Liver (tissue), 3 donors: ENCODE measurements at regions not wholly inside any gene's neighbourhood (a gene's known extent, or its start where the extent isn't known, plus 50 kb on each side); places are given as distances from the start of the nearest gene placed in this dataset.

Experiments
- ATF3 ChIP-seq: IDR thresholded peaks from 2 replicates; pipeline ENCODE4 v1.6.1; 2016; ENCODE audit warnings: antibody characterized with exemption
- CTCF ChIP-seq: fragments of 150-350 bp; IDR thresholded peaks from 2 replicates; pipeline ENCODE4 v1.5.1; 2017; ENCODE audit warnings: improper control_type of control experiment, low read depth, low read length; ENCODE audit not compliant: missing input control
- EGR1 ChIP-seq, 2 donors: IDR thresholded peaks; 2 replicates each; pipeline ENCODE4 v1.6.1; 2016 to 2018; ENCODE audit warnings: antibody characterized with exemption in 2 of 2, low read depth in 2 of 2
- FOXA1 ChIP-seq: IDR thresholded peaks from 2 replicates; pipeline ENCODE4 v1.6.1; 2016; ENCODE audit warnings: antibody characterized with exemption
- GABPA ChIP-seq, 2 donors: IDR thresholded peaks in 1 of 2; conservative IDR thresholded peaks in 1 of 2; 2 replicates each; pipeline ENCODE4 v1.6.1; 2016; ENCODE audit warnings: antibody characterized with exemption in 2 of 2, mild to moderate bottlenecking in 1 of 2, moderate library complexity in 1 of 2
- HNF4G ChIP-seq: IDR thresholded peaks from 2 replicates; pipeline ENCODE4 v1.6.1; 2016; ENCODE audit warnings: antibody characterized with exemption
- JUND ChIP-seq, 2 donors: IDR thresholded peaks; 2 replicates each; pipeline ENCODE4 v1.6.1; 2016; ENCODE audit warnings: antibody characterized with exemption in 2 of 2
- MAX ChIP-seq: IDR thresholded peaks from 2 replicates; pipeline ENCODE4 v1.6.1; 2016; ENCODE audit warnings: antibody characterized with exemption
- NR2F2 ChIP-seq: IDR thresholded peaks from 2 replicates; pipeline ENCODE4 v1.6.1; 2016; ENCODE audit warnings: antibody characterized with exemption
- RAD21 ChIP-seq, 2 donors: IDR thresholded peaks; 2 replicates each; pipeline ENCODE4 v1.6.1; 2016; ENCODE audit warnings: antibody characterized with exemption in 2 of 2, mild to moderate bottlenecking in 2 of 2
- REST ChIP-seq: IDR thresholded peaks from 2 replicates; pipeline ENCODE4 v1.6.1; 2016; ENCODE audit warnings: antibody characterized with exemption, mild to moderate bottlenecking
- RXRA ChIP-seq, 2 donors: IDR thresholded peaks; 2 replicates each; pipeline ENCODE4 v1.6.1; 2017 to 2018; ENCODE audit warnings: antibody characterized with exemption in 2 of 2, mild to moderate bottlenecking in 1 of 2
- SP1 ChIP-seq: IDR thresholded peaks from 2 replicates; pipeline ENCODE4 v1.6.1; 2018; ENCODE audit warnings: antibody characterized with exemption, mild to moderate bottlenecking
- TAF1 ChIP-seq: conservative IDR thresholded peaks from 2 replicates; pipeline ENCODE4 v1.6.1; 2016; ENCODE audit warnings: antibody characterized with exemption, mild to moderate bottlenecking
- donor health status: healthy.
- donor health status: healthy.

- TF ChIP-seq CTCF (no peak), FOXA1 (no peak), TAF1 (no peak), REST (no peak), NR2F2 (no peak), SP1 (no peak), HNF4G (no peak), MAX (no peak), RAD21 (IDR thresholded peaks at IDR 0.05) (no peak), RXRA (IDR thresholded peaks at IDR 0.05) (no peak), EGR1 (IDR thresholded peaks at IDR 0.05; ENCODE audit: low read depth in 2 of 2) (no peak), JUND (IDR thresholded peaks at IDR 0.05) (no peak), ATF3 (no peak), GABPA (IDR thresholded peaks at IDR 0.05 in 1 of 2, conservative IDR thresholded peaks at IDR 0.05 in 1 of 2) (no peak)
Observed at GRCh38 chr14:43729143-43729542, 777.9 kb downstream of the FSCB start.
